HuH-7 (cell line): ENCODE measurements at regions not wholly inside any gene's neighbourhood (a gene's known extent, or its start where the extent isn't known, plus 50 kb on each side); places are given as distances from the start of the nearest gene placed in this dataset.
"Not testable (repeated sequence)": the region's sequence is repeated elsewhere in the genome, so short reads cannot be mapped to it uniquely, and the experiment has no call there.

Experiments used
- DNase-seq: peaks from one replicate; pipeline ENCODE4 v3.0.0; 2011; ENCODE audit warnings: low spot score

DNA sequence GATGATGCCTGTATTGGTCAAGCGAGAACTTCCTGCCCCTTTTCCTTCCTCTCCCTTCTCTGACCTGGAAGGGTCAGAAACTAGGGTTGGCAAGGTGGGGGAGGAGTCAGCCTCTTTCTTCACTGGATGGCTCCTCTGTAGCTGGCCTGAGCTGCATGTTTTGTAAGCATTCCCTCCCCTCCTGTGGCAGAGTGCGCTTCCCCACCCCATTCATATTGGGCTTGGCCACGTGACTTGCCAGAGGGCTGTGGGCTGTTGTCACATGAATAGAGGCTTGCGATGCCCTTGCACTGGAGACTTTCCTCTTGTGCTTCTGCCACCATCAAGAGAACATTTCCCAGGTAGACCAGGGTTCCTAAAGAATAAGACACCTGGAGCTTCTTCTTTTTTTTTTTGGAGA lies 111.3 kb upstream of the PODXL start:
- DNase-seq, result no peak

DNA sequence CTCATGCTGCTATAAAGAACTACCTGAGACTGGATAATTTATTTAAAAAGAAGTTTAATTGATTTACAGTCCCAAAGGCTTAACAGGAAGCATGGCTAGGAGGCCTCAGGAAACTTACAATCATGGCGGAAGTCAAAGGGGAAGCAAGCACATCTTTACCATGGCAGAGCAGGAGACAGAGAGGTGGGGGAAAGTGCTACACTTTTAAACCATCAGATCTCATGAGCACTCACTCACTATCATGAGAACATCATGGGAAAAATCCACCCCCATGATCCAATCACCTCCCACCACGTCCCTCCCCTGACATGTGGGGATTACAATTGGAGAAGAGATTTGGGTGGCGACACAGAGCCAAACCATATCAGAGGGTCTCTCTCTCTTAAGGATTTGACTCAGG lies 108.6 kb upstream of the PODXL start:
- no peak for DNase-seq

DNA sequence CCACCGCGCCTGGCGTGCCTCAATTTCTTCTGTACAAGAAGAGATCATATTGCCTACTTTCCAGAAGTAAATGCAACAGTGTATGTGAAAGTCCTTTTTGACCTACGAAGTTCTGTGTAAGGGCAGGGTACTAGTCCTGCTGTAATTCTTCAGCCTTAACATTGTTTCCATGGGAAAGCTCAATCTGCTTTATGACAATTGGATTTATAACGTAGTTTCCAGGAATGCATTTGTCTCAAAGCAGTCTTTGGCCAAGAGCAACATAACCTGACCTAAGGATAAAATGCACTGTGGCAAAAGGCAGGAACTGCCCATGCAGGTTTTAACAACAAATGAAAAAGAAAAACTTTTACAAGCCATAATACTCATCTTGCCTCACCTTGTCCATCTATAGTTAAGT lies 108.1 kb upstream of the PODXL start:
- DNase-seq, result no peak

DNA sequence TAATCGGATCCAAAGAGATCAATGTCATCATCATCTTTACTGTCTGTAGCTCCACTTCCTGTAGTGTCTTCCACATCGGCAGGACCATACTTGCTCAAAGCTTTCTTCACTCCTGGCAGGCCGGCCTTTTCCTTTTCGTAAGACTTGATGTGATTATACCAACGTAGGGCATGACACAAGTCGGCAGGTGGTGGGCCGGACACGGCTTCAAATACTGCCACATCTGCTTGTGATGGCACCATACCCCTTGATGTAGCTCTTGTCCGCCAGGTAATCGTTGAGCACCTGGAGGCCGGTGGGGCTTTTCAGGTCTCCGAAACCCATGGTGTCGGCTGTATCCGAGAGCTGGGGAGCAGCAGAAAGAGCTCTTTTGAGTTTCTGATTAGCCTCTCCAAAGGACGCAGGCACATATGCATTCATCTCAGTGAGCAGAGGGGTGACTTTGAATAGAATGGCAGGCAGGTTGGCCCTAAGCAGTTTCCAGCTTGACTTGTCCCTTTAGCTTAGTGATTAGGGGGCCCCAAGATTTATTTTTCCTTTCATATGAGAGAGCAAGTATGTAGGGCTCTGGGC lies 106.0 kb upstream of the PODXL start:
- DNase-seq, result not testable (repeated sequence)

DNA sequence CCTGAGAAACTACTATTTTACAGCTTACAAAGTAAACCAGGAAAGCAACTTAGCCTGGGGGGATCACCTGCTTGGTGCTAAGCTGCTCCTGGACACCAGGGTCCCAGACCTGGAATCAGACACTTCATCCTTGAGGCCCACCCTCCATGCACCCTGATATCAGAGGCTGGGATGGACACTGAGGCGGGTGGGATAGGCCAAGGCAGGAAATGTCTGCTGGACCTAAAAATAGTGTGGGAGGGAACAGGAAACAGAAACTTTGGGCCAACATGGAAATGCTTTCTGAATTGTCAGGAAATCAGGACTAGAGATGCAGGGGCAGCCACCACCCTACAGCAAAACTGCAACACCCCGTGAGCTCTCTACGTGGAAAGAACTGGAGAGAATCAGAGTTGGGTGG lies 101.5 kb upstream of the PODXL start:
- no peak for DNase-seq

DNA sequence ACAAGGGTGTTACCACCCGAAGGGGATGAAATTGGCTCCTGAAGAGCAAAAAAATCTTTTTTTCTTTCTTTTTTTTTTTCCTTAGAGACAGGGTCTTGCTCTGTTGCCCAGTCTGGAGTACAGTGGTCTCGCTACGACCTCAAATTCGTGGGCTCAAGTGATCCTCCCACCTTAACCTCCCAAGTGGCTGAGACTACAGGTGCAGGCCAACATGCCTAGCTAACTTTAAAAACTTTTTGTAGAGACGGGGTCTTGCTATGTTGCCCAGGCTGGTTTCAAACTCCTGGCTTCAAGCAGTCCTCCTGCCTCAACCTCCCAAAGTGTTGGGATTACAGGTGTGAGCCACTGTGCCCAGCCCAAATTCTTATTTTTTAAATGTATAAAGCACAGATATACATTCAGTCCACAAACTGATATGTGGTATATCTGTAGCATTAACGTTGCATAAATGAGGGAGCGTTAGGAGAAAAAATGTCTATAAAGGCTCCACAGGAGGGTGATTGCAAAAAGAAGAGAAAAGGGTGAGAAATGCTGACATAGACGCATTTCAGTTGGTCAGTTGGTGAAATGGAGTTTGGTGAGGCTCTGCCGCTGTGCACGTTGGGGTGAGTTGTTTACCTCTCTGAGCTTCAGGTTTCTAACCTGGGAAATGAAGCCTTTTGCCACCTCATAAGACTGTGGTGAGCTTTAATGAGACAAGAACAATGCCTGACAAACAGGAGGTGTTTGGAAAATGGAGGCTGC lies 100.7 kb upstream of the PODXL start:
- no peak for DNase-seq

DNA sequence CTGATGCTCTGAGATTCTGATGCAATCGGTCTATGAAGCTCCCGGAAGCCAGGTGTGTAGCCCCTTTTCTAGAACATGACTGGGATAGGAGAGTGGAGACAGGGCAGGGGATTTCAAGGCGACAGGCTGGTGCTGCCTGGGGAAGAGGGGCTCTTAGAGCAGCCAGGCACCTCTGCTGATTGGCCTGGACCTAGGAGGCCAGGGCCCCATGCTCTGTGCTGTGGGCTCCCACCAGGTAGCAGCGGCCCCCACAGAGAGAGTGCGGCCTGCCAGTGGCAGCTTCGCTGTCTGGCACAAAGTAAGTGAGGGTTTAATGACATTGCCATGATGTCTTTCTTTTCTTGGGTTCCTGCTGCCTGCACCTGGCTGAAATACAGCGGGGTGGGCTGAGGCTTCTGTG lies 99.4 kb upstream of the PODXL start:
- DNase-seq, result no peak

DNA sequence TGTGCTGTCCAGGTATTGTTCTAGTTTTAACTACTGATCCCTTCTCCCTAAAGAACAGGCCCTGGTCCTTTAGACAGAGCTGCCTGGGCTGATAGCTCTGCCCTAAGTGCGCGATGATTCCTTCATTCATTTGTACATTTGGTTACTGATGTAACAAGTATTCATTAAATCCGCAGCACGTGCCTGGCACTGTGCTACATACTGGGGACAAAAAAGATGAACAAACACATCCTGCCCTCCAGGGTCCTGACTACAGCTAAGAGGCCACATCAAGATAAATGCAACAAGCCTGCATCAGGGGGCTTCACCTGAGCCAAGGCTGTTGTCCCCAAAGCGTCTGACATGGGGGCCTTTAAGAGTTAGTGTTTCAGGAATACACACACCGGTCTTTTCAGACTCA lies 99.0 kb upstream of the PODXL start:
- no peak for DNase-seq

DNA sequence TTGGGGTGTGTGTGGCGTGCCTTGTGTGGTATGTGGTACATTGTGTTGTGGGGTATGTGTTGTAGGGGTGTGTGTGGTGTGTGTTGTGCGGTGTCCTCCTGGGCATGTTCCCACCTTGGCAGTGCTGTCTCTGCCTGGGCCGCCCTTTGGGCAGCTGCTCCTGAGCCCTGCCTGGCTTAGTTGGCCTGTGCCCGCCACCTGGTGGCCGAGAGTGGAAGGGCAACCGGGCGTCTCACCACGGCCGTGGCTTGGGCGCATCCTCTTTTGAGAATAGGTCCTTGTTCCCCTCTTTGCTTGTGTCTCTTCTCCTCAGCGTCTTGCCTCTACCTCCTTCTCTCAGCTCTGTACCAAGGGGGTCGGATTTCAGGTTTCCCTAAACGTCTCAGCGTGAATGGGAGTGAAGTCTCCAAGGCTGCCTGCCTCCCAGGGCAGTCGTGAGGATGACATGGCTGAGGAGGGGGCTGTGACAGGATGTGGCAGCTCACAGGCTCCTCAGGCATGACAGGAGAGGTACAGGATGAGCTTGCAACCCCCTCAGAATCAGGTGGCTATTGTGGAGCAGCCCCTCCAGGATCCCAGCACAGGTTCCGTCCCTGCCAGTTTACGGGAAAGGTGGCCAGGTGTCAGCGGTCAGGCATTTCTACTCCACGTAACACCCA lies 98.4 kb upstream of the PODXL start:
- peak; percentile 81 for DNase-seq

DNA sequence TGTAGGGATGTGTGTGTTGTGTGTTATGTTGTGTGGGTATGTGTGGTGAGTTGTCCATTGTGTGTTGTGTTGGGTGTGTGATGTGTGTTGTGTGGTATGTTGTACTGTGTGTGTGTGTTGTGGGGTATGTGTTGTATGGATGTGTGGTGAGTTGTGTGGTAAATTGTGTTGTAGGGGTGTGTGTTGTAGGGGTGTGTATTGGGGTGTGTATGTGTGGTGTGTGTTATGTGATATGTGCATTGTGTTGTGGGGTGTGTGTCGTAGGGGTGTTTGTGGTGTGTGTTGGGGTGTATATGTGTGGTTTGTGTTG lies 97.8 kb upstream of the PODXL start:
- DNase-seq, result no peak

DNA sequence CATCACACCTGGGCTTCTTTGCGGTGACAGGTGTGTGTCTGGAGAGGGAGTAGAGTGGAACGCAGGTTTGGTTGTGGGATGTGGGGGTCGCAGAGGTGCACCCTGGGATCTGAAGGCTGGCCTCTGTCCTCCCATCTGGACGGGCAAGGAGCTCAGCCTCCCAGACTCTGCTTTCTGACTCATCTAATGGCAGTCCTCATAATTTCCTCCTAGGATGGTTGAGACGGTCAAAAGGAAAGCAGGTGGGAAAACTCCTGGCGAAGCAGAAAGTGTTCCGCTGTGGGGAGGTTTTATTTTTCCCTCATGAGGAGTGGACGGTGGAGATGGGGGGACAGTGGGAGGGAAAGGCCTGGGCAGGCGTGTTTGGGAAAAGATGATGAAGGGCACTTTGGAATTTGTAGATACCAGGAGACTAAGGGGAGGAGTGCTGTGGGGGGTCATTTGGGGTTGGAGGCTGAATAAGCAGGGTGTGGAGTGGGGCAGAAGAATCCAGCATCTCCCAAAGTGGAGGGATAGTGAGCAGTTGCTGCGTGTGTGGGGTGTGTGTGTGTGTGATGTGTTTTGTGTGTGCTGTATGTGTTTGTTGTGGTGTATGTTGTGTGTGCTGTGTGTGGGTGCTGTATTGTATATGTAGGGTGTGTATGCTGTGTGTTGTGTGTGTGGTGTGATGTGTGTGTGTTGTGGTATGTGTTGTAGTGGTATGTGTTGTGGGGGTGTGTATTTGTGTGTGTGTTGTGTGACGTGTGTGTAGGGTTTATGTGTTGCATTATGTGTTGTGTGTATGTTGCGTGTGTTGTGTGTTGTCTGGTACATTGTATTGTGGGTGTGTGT lies 97.2 kb upstream of the PODXL start:
- no peak for DNase-seq

DNA sequence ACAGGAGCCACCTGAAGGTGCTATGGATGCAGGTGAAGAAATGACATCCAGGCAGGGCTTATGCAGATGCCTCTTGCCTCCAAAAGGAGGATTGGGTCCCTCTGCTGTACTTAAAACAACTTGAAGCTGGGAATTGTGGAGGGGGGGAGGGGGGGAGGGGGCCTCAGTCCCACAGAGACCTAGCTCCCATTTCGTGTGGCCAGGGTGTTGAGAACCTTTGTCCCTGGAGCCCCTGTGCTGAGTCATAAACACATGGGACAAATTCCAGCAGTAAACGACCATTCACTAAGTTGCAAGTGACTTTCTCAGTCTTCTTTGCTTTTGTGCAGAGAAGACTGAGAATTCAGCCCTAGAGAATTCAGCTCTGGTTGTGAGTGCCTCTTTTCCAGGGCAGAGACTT lies 96.5 kb upstream of the PODXL start:
- no peak for DNase-seq

DNA sequence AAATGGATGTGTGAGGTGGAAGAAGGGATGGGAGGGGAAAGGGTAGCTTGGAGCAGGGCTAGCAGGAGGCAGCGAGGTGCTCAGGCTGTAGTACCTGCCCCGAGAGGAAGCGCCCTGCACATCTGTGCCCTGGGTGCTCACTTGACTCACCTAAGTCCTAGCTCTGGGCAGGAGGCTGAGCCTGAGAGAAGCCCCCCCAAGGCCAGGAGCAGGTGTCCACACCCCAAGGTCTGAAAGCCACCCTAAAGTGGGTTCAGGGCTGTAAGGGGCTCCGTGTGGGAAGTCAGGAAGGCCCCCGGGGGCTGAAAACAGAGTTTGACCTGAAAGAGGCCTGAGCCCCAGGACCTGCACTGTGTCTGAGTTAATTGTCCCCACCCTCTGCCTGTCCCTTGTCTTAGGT lies 95.8 kb upstream of the PODXL start:
- no peak for DNase-seq

DNA sequence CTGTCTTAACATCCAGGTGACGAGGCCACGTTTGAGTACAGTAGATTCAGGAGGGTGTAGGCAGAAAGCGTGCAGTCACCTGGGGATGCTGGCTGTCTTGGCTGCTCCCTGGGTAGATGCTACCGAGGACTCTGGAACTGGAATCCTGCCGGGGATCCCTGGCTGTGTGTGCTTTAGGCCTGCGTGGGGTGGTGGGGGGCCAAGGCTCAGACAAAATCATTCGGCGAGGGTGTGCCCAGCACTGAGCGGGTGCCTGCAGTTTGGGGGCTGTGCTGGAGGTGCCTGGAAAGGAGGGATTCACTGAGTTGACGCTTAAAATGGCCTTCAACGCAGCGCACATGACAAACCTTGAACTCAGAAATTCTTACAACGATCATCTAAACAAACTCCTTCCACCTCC lies 93.5 kb upstream of the PODXL start:
- no peak for DNase-seq

DNA sequence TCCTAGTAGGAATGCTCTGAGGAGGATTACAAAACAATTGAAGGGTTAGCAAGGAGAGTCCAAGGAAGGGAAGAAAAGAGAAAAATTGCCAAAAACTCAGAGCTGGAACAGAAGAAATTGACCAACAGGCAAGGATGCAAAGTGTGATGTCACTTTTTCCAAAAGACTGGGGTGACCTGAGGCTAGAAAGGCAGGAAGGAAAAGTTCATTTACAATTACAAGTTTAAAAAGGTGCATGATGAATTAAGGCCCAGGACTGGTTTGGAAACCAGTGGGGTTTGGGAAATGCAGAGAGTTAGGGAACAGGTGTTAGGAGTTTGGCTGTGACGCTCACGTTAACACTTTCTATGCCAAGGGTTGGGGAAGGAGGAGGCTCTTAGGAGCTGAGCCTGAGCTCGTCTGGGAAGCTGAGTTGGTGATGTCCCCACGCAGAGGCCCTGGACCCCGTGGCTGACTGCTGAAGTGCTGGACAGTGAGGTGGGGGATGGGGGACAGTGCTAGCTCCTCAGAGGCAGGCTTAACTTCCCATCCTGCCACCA lies 92.6 kb upstream of the PODXL start:
- DNase-seq, result no peak

DNA sequence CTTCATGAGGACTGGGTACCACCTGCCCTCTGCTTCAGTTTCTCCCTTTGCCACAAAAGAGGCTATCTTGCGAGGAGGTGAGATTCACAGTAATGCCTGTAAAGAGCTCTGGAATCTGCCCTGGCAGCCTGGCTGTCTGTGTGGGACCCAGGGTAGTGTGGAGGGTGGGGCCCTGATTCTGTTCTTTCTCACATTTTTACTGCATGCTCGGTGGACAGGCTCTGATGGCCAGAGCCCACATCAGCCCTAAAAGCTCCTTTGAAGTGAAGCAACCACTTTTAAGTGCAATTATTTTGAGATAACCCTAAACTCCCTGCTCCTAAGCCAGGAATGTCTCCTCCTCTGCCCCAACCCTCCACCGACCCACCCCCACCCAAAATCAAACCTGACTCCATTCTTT lies 92.1 kb upstream of the PODXL start:
- DNase-seq, result no peak

DNA sequence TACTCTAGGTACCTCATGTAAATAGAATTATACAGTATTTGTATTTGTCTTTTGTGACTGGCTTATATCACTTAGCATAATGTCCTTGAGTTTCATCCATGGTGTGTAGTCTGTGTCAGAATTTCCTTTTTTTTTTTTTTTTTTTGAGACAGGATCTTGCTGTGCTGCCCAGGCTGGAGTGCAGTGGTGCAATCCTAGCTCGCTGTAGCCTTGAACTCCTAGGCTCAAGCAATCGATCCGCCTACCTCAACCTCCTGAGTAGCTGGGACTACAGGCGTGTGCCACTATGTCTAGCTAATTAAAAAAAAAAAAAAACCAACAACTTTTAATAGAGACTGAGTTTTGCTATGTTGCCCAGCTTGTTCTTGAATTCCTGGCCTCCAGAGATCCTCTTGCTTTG lies 89.8 kb upstream of the PODXL start:
- no peak for DNase-seq

DNA sequence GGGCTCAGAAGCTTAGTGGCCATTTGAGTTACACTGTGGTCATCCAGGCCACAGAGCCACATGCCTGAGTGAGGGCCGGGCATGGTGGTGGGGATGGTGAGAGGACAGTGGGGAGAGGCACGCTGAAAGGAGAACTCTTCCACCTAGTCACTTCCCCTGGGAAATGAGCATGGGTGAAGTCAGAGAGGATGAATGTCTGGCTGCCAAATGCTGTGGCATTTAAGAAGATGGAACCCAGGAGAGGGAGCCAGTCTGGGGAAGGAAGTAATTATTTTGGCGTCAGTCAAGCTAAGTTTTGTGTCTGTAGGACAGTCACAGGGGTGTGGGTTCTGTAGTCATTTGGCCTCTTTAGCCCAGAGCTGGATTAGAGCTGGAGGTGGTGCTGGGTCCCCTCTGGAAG lies 86.0 kb upstream of the PODXL start:
- DNase-seq, result no peak

DNA sequence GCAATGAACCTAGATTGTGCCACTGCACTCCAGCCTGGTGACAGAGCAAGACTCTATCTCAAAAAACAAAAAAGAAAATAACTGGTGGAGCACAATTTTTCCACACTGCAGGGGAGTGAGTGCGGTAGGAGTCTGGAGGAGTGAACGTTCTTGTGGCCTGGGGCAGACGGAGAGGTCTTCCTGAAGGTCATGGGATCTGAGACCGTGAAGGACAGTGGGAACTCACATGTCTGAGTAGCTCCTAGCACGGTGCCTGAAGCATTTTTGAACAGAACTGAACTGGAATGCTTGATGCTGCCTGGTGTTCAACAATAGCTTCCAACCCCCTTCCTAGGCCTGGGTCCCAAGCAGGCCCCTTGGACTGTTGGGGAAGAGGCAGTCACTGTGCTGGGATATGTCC lies 84.3 kb upstream of the PODXL start:
- DNase-seq, result no peak

DNA sequence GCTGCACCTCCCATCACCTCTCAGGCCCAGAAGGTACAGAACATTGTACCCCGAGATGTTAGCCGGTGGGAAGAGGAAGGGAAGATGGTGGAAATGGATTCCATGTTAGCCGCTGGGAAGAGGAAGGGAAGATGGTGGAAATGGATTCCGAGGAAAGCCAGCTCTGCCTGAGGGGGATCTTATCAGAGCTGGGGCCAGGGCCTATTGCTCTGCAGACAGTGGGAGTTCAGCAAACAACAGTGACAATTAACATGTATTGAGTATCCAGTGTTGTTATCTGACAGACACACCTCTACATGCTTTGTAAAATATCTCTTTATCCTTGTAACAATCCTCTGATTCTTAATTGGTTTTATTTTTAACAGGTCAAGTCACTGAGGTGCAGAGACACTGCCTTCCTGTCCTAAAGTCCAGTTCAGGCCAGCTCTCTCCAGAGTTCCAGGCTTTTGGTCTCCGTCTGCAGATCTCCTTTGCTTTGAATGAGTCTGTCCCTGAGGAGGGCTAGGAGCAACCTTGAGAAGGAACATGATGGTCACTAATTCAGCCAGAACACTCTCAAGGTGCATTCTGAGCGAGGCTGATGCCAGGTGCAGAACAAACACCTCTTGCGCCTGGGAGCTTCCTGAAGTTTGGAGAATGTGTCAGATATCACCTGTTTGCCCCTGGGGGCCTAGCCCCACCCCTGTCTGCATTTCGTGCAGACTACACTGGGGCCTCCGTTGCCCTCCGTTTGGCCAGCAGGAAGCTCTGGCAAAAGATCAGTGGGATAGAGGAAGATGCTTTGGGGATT lies 82.4 kb upstream of the PODXL start:
- no peak for DNase-seq

DNA sequence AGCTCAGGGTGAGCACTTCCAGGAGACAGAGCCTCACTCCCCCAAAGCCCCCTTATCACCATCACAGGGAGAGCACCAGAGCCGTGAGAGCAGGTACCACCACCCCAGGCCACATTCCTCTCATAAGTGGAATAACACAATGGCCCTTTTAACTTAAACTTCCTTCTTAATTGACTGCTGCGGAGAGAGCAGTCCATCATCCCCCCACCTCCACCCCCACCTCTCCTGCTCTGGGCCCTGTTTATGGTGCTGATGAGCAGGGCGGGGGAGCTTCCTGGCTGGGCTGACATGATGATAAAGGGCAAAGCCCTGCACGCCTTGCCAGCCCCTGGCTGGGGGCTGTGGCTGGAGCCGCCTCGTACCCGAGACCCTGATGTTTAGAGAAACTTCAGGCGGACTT lies 81.4 kb upstream of the PODXL start:
- no peak for DNase-seq

DNA sequence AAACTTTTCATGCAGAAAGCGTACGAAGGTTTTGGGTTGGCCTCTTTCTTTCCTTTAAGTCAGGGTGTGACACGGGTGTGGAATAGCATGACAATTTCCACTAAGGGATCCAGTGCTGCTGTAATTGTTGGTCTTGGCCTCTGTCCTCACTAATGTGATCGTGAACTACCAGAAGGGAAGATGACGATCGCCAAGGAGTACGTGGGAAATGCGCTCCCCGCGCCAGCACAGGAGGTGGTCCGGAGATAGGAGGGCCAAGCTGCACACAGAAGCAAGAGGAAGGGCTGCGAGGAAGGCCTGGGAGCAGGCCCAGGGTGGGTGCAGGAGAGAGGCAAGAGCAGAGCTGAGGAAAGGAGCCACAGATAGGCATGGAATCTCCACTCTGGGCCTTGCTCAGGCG lies 79.7 kb upstream of the PODXL start:
- DNase-seq, result no peak
